HCT116 (cell line): ENCODE measurements at regions not wholly inside any gene's neighbourhood (a gene's known extent, or its start where the extent isn't known, plus 50 kb on each side); places are given as distances from the start of the nearest gene placed in this dataset.

Experiments
- ATAC-seq: fragments of 200-7000 bp; cut with Tn5 transposase; 2 replicates; pipeline ENCODE4 v1.9.1; 2020; ENCODE audit warnings: mild to moderate bottlenecking, moderate library complexity
- BruUV-seq: library from RNA; stranded (reverse); fragments of 400-500 nt; replicated peaks from 2 replicates; lab custom pipeline; 2021; lab: Mats Ljungman, UMichigan
- CTCF ChIA-PET: fragments of 300-600 bp; sonication (Branson Sonifier 250); formaldehyde crosslinking; loops from one replicate; lab custom pipeline; 2021; ENCODE audit warnings: antibody characterized with exemption; lab: Charles Lee
- POLR2A ChIA-PET: fragments of 300-600, 350-600 bp; sonication (Branson Sonifier 250); formaldehyde crosslinking; loops from one replicate; lab custom pipeline; 2021; ENCODE audit warnings: antibody characterized with exemption; lab: Charles Lee
- RAD21 ChIA-PET, 2 experiments: fragments of 300-600 bp; sonication (Branson Sonifier 250); formaldehyde crosslinking; loops; one replicate each; lab custom pipeline; 2023; ENCODE audit warnings: low total read pairs in 2 of 2; ENCODE audit not compliant: uncharacterized antibody in 2 of 2, unreplicated experiment in 2 of 2, low non-redundant PET in 1 of 2; lab: Charles Lee
- DNase-seq: peaks from one replicate; pipeline ENCODE4 v3.0.0-alpha.2; 2010; ENCODE audit warnings: low read depth, low spot score
- H2AFZ ChIP-seq: fragments of 200-600 bp; shearing (Covaris generic), sonication (generic); 2 replicates; pipeline ENCODE4 v1.6.1; 2017; ENCODE audit warnings: low read depth, mixed run types, mixed read lengths, antibody characterized with exemption, low read length; ENCODE audit not compliant: poor library complexity, severe bottlenecking
- H3K27ac ChIP-seq: 2 replicates; pipeline ENCODE4 v1.5.1; 2012; ENCODE audit warnings: low read depth, low read length
- H3K27me3 ChIP-seq: fragments of 200-600 bp; sonication (generic); 2 replicates; pipeline ENCODE4 v1.6.1; 2016; ENCODE audit warnings: mixed run types, low read length, mixed read lengths; ENCODE audit not compliant: insufficient read depth
- H3K36me3 ChIP-seq, 2 experiments: fragments of 200-500 bp in 1 of 2; fragments of 200-600 bp in 1 of 2; sonication (Bioruptor generic) in 1 of 2; sonication (generic) in 1 of 2; 2 replicates each; pipeline versions ENCODE4 v1.5.1 to v1.6.1; 2014 to 2016; ENCODE audit warnings: low read length in 2 of 2, inconsistent platforms in 1 of 2, mixed read lengths in 1 of 2, mixed run types in 1 of 2; ENCODE audit not compliant: insufficient read depth in 2 of 2, control insufficient read depth in 1 of 2
- H3K4me1 ChIP-seq, 2 experiments: fragments of 200-600 bp in 1 of 2; sonication (generic) in 1 of 2; 2 replicates each; pipeline versions ENCODE4 v1.5.1 to v1.6.1; 2012 to 2017; ENCODE audit warnings: low read length in 2 of 2, inconsistent platforms in 1 of 2, mild to moderate bottlenecking in 1 of 2, mixed read lengths in 1 of 2, mixed run types in 1 of 2, moderate library complexity in 1 of 2; ENCODE audit not compliant: insufficient read depth in 2 of 2, control insufficient read depth in 1 of 2
- H3K4me2 ChIP-seq: fragments of 200-600 bp; sonication (generic); 2 replicates; pipeline ENCODE4 v1.6.1; 2017; ENCODE audit warnings: mixed run types, low read length, mixed read lengths
- H3K4me3 ChIP-seq, 2 experiments: fragments of 200-600 bp in 1 of 2; sonication (generic) in 1 of 2; replicated peaks in 1 of 2; 2 replicates each; pipeline ENCODE4 v1.5.1; 2011 to 2016; ENCODE audit warnings: low read length in 2 of 2, control low read depth in 1 of 2, low read depth in 1 of 2, mild to moderate bottlenecking in 1 of 2, mixed read lengths in 1 of 2, mixed run types in 1 of 2
- H3K79me2 ChIP-seq: fragments of 200-600 bp; sonication (generic); 2 replicates; pipeline ENCODE4 v1.6.1; 2017; ENCODE audit warnings: mild to moderate bottlenecking, mixed run types, low read length, moderate library complexity, mixed read lengths; ENCODE audit not compliant: insufficient read depth
- H3K9ac ChIP-seq: fragments of 200-600 bp; sonication (generic); 2 replicates; pipeline ENCODE4 v1.6.1; 2016; ENCODE audit warnings: low read length, mixed read lengths
- H3K9me2 ChIP-seq: fragments of 200-600 bp; sonication (generic), shearing (Covaris generic); 2 replicates; pipeline ENCODE4 v1.6.1; 2017; ENCODE audit warnings: mixed run types, mild to moderate bottlenecking, moderate library complexity; ENCODE audit not compliant: insufficient read depth
- H3K9me3 ChIP-seq, 2 experiments: fragments of 200-500 bp in 1 of 2; fragments of 200-600 bp in 1 of 2; sonication (Bioruptor generic) in 1 of 2; sonication (generic) in 1 of 2; 2 replicates each; pipeline ENCODE4 v1.6.1; 2014 to 2017; ENCODE audit warnings: low read length in 2 of 2, mixed read lengths in 2 of 2, inconsistent platforms in 1 of 2, low read depth in 1 of 2, mild to moderate bottlenecking in 1 of 2, mixed run types in 1 of 2, moderate library complexity in 1 of 2; ENCODE audit not compliant: control insufficient read depth in 1 of 2, insufficient read depth in 1 of 2
- H4K20me1 ChIP-seq: fragments of 200-600 bp; sonication (generic), shearing (Covaris generic); 2 replicates; pipeline ENCODE4 v1.6.1; 2017; ENCODE audit warnings: mixed run types, mild to moderate bottlenecking, moderate library complexity; ENCODE audit not compliant: insufficient read depth
- EGR1 ChIP-seq: IDR thresholded peaks from 2 replicates; pipeline ENCODE4 v1.6.1; 2012; ENCODE audit warnings: low read depth
- ELF1 ChIP-seq: IDR thresholded peaks from 2 replicates; pipeline ENCODE4 v1.6.1; 2012; ENCODE audit warnings: low read depth, borderline replicate concordance
- EZH2 ChIP-seq: fragments of 200-600 bp; sonication (generic); IDR thresholded peaks from 2 replicates; pipeline ENCODE4 v1.6.1; 2017; ENCODE audit warnings: antibody characterized with exemption, mixed run types
- POLR2A ChIP-seq: IDR thresholded peaks from 2 replicates; pipeline ENCODE4 v1.7.0; 2011; ENCODE audit warnings: borderline replicate concordance; ENCODE audit not compliant: insufficient read depth, insufficient read length; ENCODE audit errors: extremely low read depth
- POLR2AphosphoS5 ChIP-seq: IDR thresholded peaks from 2 replicates; pipeline ENCODE4 v1.6.1; 2011; ENCODE audit warnings: mild to moderate bottlenecking, low read depth, low read length, moderate library complexity
- RAD21 ChIP-seq: IDR thresholded peaks from 2 replicates; pipeline ENCODE4 v1.6.1; 2012; ENCODE audit warnings: low read depth, mild to moderate bottlenecking
- SP1 ChIP-seq: IDR thresholded peaks from 2 replicates; pipeline ENCODE4 v1.6.1; 2012; ENCODE audit warnings: low read depth
- SRF ChIP-seq: IDR thresholded peaks from 2 replicates; pipeline ENCODE4 v1.6.1; 2012; ENCODE audit warnings: low read depth
- YY1 ChIP-seq: IDR thresholded peaks from 2 replicates; pipeline ENCODE4 v1.6.1; 2011; ENCODE audit warnings: low read length, low read depth, moderate library complexity, mild to moderate bottlenecking; ENCODE audit not compliant: insufficient replicate concordance; ENCODE audit errors: extremely low read depth
- ZFX ChIP-seq: fragments of 450-650 bp; IDR thresholded peaks from 2 replicates; pipeline ENCODE4 v1.6.1; 2017
- intact Hi-C: fragments of 100-400 bp; cut with micrococcal nuclease; formaldehyde crosslinking; loops from 2 replicates; pipeline ENCODE4 v1.10.0; 2022
- TF ChIP-seq, protein P1 (sequence below): IDR thresholded peaks from 2 replicates; pipeline ENCODE4 v1.6.1; 2011; ENCODE audit warnings: mild to moderate bottlenecking, low read length, moderate library complexity; ENCODE audit not compliant: insufficient replicate concordance; ENCODE audit errors: extremely low read depth
- TF ChIP-seq, protein P2 (sequence below): IDR thresholded peaks from 2 replicates; pipeline ENCODE4 v1.6.1; 2012; ENCODE audit warnings: low read depth

DNA sequence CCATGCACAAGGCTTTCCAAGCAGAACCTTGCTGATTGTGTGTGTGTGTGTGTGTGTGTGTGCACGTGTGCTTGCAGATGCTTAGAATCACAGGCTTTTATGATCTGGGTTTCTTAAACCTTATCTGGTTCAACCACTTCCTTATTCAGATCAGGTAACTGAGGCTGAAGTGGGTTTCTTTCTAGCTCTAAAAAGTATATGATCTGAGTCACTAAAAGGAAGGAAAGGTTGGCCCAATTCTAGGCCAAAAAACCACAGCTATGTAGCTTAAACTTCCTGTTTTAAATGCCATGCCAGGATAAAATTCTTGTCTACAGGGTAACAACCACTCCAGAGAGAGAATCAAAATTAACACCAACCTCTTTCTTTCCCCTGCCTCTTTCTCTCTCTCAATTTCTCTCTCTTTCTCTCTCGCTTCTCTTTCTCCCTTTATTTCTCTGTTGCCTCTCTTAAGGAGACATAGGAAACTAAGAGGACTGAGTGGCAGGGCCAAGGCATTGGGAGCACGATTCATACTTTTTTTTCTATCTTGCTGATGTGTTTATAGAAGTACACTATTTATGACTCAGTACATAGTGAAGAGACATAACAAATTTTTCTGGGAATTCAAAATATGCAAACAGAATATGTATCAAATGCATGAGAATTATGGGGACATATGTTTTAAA is 140.3 kb downstream of the TRIB2 start:
- no peak overlapping the region for H3K4me3 ChIP-seq
- no peaks in the 10 kb centered on the region for H3K79me2 ChIP-seq
- DNase-seq (no peak), ATAC-seq (no peak; the same call in 1 of the 2 replicates)
- no peak overlapping the region for H3K27ac ChIP-seq
- peaks cover 0 to 19% of the 10 kb centered on the region in 2 experiments; a peak in 2 of 4 replicates for H3K4me1 ChIP-seq
- no peaks in the 10 kb centered on the region for H3K9me2 ChIP-seq
- CTCF ChIA-PET = no interaction called here
- H2AFZ ChIP-seq = peak overlapping the region; percentile 16
- no TSS peak for BruUV-seq
- H3K9ac ChIP-seq = no peak overlapping the region
- TF ChIP-seq POLR2AphosphoS5 = no peak
- TF ChIP-seq YY1 = no peak
- TF ChIP-seq, protein P1, sequence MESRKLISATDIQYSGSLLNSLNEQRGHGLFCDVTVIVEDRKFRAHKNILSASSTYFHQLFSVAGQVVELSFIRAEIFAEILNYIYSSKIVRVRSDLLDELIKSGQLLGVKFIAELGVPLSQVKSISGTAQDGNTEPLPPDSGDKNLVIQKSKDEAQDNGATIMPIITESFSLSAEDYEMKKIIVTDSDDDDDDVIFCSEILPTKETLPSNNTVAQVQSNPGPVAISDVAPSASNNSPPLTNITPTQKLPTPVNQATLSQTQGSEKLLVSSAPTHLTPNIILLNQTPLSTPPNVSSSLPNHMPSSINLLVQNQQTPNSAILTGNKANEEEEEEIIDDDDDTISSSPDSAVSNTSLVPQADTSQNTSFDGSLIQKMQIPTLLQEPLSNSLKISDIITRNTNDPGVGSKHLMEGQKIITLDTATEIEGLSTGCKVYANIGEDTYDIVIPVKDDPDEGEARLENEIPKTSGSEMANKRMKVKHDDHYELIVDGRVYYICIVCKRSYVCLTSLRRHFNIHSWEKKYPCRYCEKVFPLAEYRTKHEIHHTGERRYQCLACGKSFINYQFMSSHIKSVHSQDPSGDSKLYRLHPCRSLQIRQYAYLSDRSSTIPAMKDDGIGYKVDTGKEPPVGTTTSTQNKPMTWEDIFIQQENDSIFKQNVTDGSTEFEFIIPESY = no peak
- TF ChIP-seq RAD21 = no peak
- no peak for TF ChIP-seq POLR2A
- TF ChIP-seq SP1 = no peak
- no peak for TF ChIP-seq EZH2
- TF ChIP-seq EGR1 = no peak
- TF ChIP-seq ELF1 = no peak
- no peak for TF ChIP-seq SRF
- TF ChIP-seq, protein P2, sequence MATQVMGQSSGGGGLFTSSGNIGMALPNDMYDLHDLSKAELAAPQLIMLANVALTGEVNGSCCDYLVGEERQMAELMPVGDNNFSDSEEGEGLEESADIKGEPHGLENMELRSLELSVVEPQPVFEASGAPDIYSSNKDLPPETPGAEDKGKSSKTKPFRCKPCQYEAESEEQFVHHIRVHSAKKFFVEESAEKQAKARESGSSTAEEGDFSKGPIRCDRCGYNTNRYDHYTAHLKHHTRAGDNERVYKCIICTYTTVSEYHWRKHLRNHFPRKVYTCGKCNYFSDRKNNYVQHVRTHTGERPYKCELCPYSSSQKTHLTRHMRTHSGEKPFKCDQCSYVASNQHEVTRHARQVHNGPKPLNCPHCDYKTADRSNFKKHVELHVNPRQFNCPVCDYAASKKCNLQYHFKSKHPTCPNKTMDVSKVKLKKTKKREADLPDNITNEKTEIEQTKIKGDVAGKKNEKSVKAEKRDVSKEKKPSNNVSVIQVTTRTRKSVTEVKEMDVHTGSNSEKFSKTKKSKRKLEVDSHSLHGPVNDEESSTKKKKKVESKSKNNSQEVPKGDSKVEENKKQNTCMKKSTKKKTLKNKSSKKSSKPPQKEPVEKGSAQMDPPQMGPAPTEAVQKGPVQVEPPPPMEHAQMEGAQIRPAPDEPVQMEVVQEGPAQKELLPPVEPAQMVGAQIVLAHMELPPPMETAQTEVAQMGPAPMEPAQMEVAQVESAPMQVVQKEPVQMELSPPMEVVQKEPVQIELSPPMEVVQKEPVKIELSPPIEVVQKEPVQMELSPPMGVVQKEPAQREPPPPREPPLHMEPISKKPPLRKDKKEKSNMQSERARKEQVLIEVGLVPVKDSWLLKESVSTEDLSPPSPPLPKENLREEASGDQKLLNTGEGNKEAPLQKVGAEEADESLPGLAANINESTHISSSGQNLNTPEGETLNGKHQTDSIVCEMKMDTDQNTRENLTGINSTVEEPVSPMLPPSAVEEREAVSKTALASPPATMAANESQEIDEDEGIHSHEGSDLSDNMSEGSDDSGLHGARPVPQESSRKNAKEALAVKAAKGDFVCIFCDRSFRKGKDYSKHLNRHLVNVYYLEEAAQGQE = no peak
- no peak for TF ChIP-seq ZFX
- no peaks in the 10 kb centered on the region for H3K9me3 ChIP-seq
- no peaks in the 10 kb centered on the region for H3K36me3 ChIP-seq
- H3K4me2 ChIP-seq = peak overlapping the region; percentile 31
- POLR2A ChIA-PET = no interaction called here
- H4K20me1 ChIP-seq = no peaks in the 10 kb centered on the region
- RAD21 ChIA-PET = no interaction called here
- intact Hi-C loops = no loop called here
- no peaks in the 10 kb centered on the region for H3K27me3 ChIP-seq
